Kidney (tissue), 13 donors: ENCODE measurements at regions not wholly inside any gene's neighbourhood (a gene's known extent, or its start where the extent isn't known, plus 50 kb on each side); places are given as distances from the start of the nearest gene placed in this dataset.

Experiments used
- DNase-seq, 5 donors: peaks; one replicate each; pipeline ENCODE4 v3.0.0-alpha.2; 2013 to 2020
- FAIRE-seq: peaks from 2 replicates; lab custom pipeline; 2012; peaks lifted over from hg19 to GRCh38; lab: Jason Lieb, UNC
- H3K27ac ChIP-seq, 2 donors: one replicate each; pipeline ENCODE4 v1.7.0; 2013; ENCODE audit warnings: low read depth in 2 of 2, low read length in 2 of 2, inconsistent platforms in 1 of 2
- H3K27me3 ChIP-seq: one replicate; pipeline ENCODE4 v1.7.1; 2013; ENCODE audit warnings: low read length, inconsistent platforms; ENCODE audit not compliant: control insufficient read depth, insufficient read depth
- H3K36me3 ChIP-seq, 3 donors: one replicate each; pipeline versions ENCODE4 v1.7.0 to v1.7.1; 2013; ENCODE audit warnings: low read length in 3 of 3, control low read depth in 1 of 3, inconsistent platforms in 1 of 3; ENCODE audit not compliant: insufficient read depth in 3 of 3, control insufficient read depth in 2 of 3
- H3K4me1 ChIP-seq, 3 donors: one replicate each; pipeline versions ENCODE4 v1.7.0 to v1.7.1; 2013; ENCODE audit warnings: low read length in 3 of 3, inconsistent platforms in 1 of 3, low read depth in 1 of 3; ENCODE audit not compliant: control insufficient read depth in 2 of 3, insufficient read depth in 2 of 3
- H3K4me3 ChIP-seq, 3 donors: one replicate each; pipeline versions ENCODE4 v1.7.0 to v1.8.1; 2013; ENCODE audit warnings: low read length in 3 of 3, control low read depth in 1 of 3, inconsistent platforms in 1 of 3
- H3K9ac ChIP-seq, 3 donors: one replicate each; pipeline versions ENCODE4 v1.7.0 to v1.7.1; 2013; ENCODE audit warnings: low read length in 3 of 3, control low read depth in 1 of 3, inconsistent platforms in 1 of 3
- H3K9me3 ChIP-seq, 3 donors: one replicate each; pipeline versions ENCODE4 v1.7.0 to v1.7.1; 2013; ENCODE audit warnings: low read length in 3 of 3, control low read depth in 1 of 3, inconsistent platforms in 1 of 3; ENCODE audit not compliant: control insufficient read depth in 2 of 3, insufficient read depth in 1 of 3
- intact Hi-C: fragments of 100-400 bp; cut with DNase I; formaldehyde crosslinking; loops from one replicate; pipeline ENCODE4 v1.11.1; 2022
- TF ChIP-seq, protein P1 (sequence below): IDR thresholded peaks from 3 replicates; pipeline ENCODE4 v1.5.1; 2012; ENCODE audit warnings: mild to moderate bottlenecking, moderate library complexity, borderline replicate concordance; ENCODE audit not compliant: insufficient read depth; ENCODE audit errors: extremely low read depth
- donor health status: control.
- donor health status: control.
- donor health status: control.
- donor health status: control.
- donor health status: control.
- donor health status: DM: yes; HTN: yes; CAD: no.
- donor health status: Normal renal cell carcinoma (clear cell type).

DNA sequence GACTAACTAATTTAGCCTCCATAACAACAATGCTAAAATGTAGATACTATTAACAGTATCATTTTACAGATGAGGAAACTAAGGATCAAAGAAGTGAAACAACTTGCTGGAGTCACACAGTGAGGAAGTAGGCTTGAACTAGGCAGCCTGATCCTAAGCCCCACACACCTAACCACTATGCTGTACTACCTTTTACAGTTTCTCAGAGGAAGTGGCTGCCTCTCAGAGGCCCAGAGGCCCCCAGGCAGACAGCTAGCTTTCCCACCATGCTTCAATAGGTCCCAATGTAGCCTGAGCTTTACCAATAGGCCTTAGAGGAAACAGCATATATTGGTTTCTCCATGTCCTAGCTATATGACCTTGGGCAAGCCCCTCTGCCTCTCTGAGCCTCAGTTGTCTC lies 69.4 kb upstream of the PJA1 start:
- no peak overlapping the region for H3K4me3 ChIP-seq
- no peak overlapping the region for H3K9ac ChIP-seq
- no peaks in the 10 kb centered on the region for H3K9me3 ChIP-seq
- H3K4me1 ChIP-seq, result peaks cover 0 to 3% (median 0%) of the 10 kb centered on the region in 3 donors
- intact Hi-C loops, result no loop called here
- TF ChIP-seq, protein P1, sequence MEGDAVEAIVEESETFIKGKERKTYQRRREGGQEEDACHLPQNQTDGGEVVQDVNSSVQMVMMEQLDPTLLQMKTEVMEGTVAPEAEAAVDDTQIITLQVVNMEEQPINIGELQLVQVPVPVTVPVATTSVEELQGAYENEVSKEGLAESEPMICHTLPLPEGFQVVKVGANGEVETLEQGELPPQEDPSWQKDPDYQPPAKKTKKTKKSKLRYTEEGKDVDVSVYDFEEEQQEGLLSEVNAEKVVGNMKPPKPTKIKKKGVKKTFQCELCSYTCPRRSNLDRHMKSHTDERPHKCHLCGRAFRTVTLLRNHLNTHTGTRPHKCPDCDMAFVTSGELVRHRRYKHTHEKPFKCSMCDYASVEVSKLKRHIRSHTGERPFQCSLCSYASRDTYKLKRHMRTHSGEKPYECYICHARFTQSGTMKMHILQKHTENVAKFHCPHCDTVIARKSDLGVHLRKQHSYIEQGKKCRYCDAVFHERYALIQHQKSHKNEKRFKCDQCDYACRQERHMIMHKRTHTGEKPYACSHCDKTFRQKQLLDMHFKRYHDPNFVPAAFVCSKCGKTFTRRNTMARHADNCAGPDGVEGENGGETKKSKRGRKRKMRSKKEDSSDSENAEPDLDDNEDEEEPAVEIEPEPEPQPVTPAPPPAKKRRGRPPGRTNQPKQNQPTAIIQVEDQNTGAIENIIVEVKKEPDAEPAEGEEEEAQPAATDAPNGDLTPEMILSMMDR, result no peak
- DNase-seq (no peak), FAIRE-seq (no peak)
- H3K27me3 ChIP-seq, result peaks cover under 1% of the 10 kb centered on the region
- H3K36me3 ChIP-seq, result no peaks in the 10 kb centered on the region
- H3K27ac ChIP-seq, result no peak overlapping the region

DNA sequence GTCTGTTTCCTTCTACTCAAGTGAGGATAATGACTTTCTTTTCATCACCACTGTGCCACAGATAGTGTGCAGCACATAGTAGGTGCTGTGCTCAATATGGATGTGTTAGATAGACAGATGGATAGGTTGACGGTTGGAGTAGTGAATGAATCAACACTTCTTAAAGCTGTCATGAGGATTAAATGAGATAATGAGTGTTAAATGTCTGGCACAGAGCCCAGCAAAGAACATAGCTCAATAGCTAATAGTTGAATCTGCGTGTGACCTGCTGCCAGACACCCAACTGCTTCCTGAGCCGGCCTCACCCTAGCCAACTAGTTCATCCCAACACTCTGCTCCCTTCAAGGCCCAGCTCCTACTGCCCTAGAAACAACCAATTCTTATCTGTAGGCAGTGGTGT lies 67.7 kb upstream of the PJA1 start:
- H3K9me3 ChIP-seq, result no peaks in the 10 kb centered on the region
- FAIRE-seq (no peak), DNase-seq (no peak)
- no peaks in the 10 kb centered on the region for H3K4me1 ChIP-seq
- H3K27ac ChIP-seq, result no peak overlapping the region
- H3K4me3 ChIP-seq, result no peak overlapping the region
- no peaks in the 10 kb centered on the region for H3K27me3 ChIP-seq
- H3K36me3 ChIP-seq, result no peaks in the 10 kb centered on the region
- intact Hi-C loops, result no loop called here
- TF ChIP-seq, protein P1, result no peak
- no peak overlapping the region for H3K9ac ChIP-seq

DNA sequence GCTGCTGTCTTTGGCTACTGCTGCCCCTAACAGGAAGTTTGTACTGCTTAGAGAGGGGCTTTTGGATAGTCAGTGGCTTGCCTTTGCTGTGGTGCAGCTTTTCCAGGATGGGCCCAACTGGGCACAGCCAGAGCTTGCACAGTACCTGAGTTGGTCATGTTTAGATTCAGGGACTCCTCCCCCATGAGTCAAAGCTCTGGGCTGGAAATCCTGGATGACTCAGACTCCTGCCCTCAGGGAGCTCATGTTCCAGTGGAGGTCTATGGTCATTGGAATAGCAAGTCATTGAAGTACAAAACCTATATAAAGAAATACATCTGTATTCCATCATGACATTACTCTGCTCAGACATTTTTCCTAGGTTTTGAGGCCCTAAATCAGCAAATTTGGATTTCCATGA lies 66.7 kb upstream of the PJA1 start:
- Histone ChIP-seq H3K27ac (no peak overlapping the region), H3K4me3 (no peak overlapping the region), H3K27me3 (no peaks in the 10 kb centered on the region), H3K9ac (no peak overlapping the region), H3K9me3 (no peaks in the 10 kb centered on the region), H3K4me1 (no peaks in the 10 kb centered on the region), H3K36me3 (no peaks in the 10 kb centered on the region)
- intact Hi-C loops, result no loop called here
- TF ChIP-seq, protein P1, result no peak
- FAIRE-seq (no peak), DNase-seq (no peak)

DNA sequence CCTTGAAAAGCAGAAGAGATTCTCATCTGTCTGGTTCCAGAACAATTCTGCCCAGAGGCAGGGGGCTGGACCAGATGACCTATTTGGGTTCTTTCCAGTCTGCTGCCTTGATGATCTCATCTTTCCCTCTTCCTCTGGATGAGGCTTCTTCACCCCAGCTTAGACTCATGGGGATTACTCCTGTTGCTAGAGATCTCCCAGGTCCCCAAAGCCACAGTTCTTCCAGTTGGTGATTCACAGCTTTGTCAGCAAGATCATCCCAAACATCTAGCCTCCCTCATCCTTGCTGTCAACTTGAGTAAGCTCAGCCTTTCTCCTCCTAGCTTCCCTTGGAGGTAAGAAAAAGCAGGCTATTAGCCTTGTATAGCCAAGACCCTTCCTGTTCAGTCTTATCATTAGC lies 64.2 kb upstream of the PJA1 start:
- no peak for DNase-seq
- no peak overlapping the region for H3K9ac ChIP-seq
- H3K4me3 ChIP-seq, result no peak overlapping the region
- no peaks in the 10 kb centered on the region for H3K4me1 ChIP-seq
- H3K36me3 ChIP-seq, result no peaks in the 10 kb centered on the region
- TF ChIP-seq, protein P1, result no peak
- H3K27me3 ChIP-seq, result no peaks in the 10 kb centered on the region
- FAIRE-seq, result no peak
- no peaks in the 10 kb centered on the region for H3K9me3 ChIP-seq
- intact Hi-C loops, result no loop called here
- no peak overlapping the region for H3K27ac ChIP-seq
